ENCODE measurements at regions not wholly inside any gene's neighbourhood (a gene's known extent, or its start where the extent isn't known, plus 50 kb on each side); places are given as distances from the start of the nearest gene placed in this dataset.

- no peak for DNase-seq (ENCODE audit: low read depth in 4 of 6, low spot score in 6 of 6)
- Histone ChIP-seq H3K27me3 (ENCODE audit: control insufficient read depth, insufficient read depth, low read length) (no peaks in the 10 kb centered on the region), H3K27ac (ENCODE audit: low read depth, low read length) (no peak overlapping the region), H3K4me1 (ENCODE audit: control insufficient read depth, insufficient read depth, low read length) (no peaks in the 10 kb centered on the region), H3K9me3 (ENCODE audit: control insufficient read depth, insufficient read depth, low read length) (peaks cover 13% of the 10 kb centered on the region), H3K36me3 (ENCODE audit: control insufficient read depth, insufficient read depth, low read length) (no peaks in the 10 kb centered on the region), H3K4me3 (ENCODE audit: low read depth, low read length) (no peak overlapping the region)
- 68% methylated on average over 15 of the region's 18 CpGs for WGBS (ENCODE audit: insufficient coverage)
Measured at GRCh38 chr16:35734728-35735402, 2275.5 kb downstream of the TP53TG3F start.

DNA sequence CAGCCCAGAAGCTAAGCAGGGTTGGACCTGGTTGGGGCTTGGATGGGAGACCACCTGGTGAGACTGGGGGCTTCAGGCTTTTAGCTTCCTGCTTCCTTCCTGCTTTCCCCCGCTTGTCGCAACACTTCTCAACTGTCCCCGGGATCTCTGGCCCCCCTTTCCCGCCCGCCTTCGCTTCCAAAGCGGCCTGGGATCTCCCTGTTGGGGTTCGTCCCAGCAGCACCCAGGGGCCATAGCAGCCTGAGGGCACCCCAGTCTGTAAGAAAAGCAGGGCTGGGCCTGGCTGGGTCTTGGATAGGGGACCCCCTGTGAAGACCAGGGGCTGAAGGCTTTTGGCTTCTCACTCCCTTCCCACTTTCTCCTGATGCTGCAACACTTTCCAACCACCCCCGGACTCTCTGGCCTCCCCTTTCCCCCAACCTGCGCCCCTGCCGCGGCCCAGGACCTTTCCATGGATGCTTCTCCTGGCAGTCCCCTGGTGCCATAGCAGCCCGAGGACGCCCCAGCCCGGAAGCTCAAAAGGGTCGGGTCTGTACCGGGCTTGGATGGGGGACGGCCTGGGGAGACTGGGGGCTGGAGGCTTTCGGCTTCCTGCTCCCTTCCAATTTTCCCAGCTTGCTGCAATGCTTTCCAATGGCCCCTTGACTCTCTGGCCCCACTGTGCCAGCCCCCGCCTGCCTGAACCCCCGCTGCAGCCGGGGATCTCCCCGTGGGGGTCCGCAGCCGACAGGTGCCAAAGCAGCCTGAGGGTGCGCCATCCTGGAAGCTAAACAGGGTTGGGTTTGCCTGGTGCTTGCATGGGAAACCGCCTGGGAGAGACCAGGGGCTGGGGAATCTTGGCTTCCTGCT, 2276.2 kb downstream of the TP53TG3F start:
- no peak overlapping the region for H3K27ac ChIP-seq (ENCODE audit: low read depth, low read length)
- DNase-seq (ENCODE audit: low read depth in 4 of 6, low spot score in 6 of 6): no peak
- 80% methylated on average over 24 of the region's 27 CpGs for WGBS (ENCODE audit: insufficient coverage)
- no peaks in the 10 kb centered on the region for H3K27me3 ChIP-seq (ENCODE audit: control insufficient read depth, insufficient read depth, low read length)
- H3K36me3 ChIP-seq (ENCODE audit: control insufficient read depth, insufficient read depth, low read length): no peaks in the 10 kb centered on the region
- H3K4me3 ChIP-seq (ENCODE audit: low read depth, low read length): no peak overlapping the region
- H3K4me1 ChIP-seq (ENCODE audit: control insufficient read depth, insufficient read depth, low read length): no peaks in the 10 kb centered on the region
- H3K9me3 ChIP-seq (ENCODE audit: control insufficient read depth, insufficient read depth, low read length): peaks cover 13% of the 10 kb centered on the region

GRCh38 chr16:35736546-35736945, 2277.1 kb downstream of the TP53TG3F start:
- H3K9me3 ChIP-seq (ENCODE audit: control insufficient read depth, insufficient read depth, low read length): peaks cover 13% of the 10 kb centered on the region

DNA sequence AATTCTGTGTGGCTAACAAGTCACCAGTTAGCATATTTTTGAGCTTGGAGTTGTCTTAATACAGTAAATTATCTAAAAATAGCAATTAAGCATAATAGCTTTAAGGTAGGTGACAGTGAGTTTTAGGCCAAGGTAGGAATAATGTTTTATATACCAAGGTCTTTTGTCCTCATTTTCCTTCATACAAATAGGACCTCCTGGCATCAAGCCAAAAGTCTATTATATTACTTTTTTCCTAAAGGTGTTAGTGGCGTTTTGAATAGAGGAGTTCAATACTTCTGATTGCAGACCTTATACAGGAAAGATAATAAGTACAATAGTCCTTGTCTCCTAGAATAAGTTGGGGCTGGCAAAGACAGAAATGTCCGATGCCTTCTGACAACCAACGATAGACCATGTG, 2277.7 kb downstream of the TP53TG3F start:
- peaks cover 10% of the 10 kb centered on the region for H3K9me3 ChIP-seq (ENCODE audit: control insufficient read depth, insufficient read depth, low read length)
- WGBS (ENCODE audit: insufficient coverage): 92% methylated on average over 2 of the region's 3 CpGs
- H3K27me3 ChIP-seq (ENCODE audit: control insufficient read depth, insufficient read depth, low read length): no peaks in the 10 kb centered on the region

More at GRCh38 chr16:35736546-35736945, 2277.1 kb downstream of the TP53TG3F start:
- Histone ChIP-seq H3K27ac (ENCODE audit: low read depth, low read length) (no peak overlapping the region), H3K4me1 (ENCODE audit: control insufficient read depth, insufficient read depth, low read length) (no peaks in the 10 kb centered on the region), H3K27me3 (ENCODE audit: control insufficient read depth, insufficient read depth, low read length) (no peaks in the 10 kb centered on the region), H3K4me3 (ENCODE audit: low read depth, low read length) (no peak overlapping the region), H3K36me3 (ENCODE audit: control insufficient read depth, insufficient read depth, low read length) (no peaks in the 10 kb centered on the region)
- no CpG with 5 or more reads among the region's 2 CpGs for whole genome bisulfite sequencing (ENCODE audit: insufficient coverage)
- DNase-seq (ENCODE audit: low read depth in 4 of 6, low spot score in 6 of 6): no peak

GRCh38 chr16:35741546-35741945, 2282.1 kb downstream of the TP53TG3F start:
- Histone ChIP-seq H3K9me3 (ENCODE audit: control insufficient read depth, insufficient read depth, low read length) (peaks cover 6% of the 10 kb centered on the region), H3K4me1 (ENCODE audit: control insufficient read depth, insufficient read depth, low read length) (no peaks in the 10 kb centered on the region), H3K4me3 (ENCODE audit: low read depth, low read length) (no peak overlapping the region), H3K27ac (ENCODE audit: low read depth, low read length) (no peak overlapping the region), H3K27me3 (ENCODE audit: control insufficient read depth, insufficient read depth, low read length) (no peaks in the 10 kb centered on the region), H3K36me3 (ENCODE audit: control insufficient read depth, insufficient read depth, low read length) (no peaks in the 10 kb centered on the region)
- no peak for DNase-seq (ENCODE audit: low read depth in 4 of 6, low spot score in 6 of 6)
- WGBS (ENCODE audit: insufficient coverage): 56% methylated on average over 4 of the region's 4 CpGs

More for the DNA sequence above, 2277.7 kb downstream of the TP53TG3F start:
- Histone ChIP-seq H3K4me1 (ENCODE audit: control insufficient read depth, insufficient read depth, low read length) (no peaks in the 10 kb centered on the region), H3K36me3 (ENCODE audit: control insufficient read depth, insufficient read depth, low read length) (no peaks in the 10 kb centered on the region), H3K27ac (ENCODE audit: low read depth, low read length) (no peak overlapping the region), H3K4me3 (ENCODE audit: low read depth, low read length) (no peak overlapping the region)
- no peak for DNase-seq (ENCODE audit: low read depth in 4 of 6, low spot score in 6 of 6)

- no peaks in the 10 kb centered on the region for H3K27me3 ChIP-seq (ENCODE audit: control insufficient read depth, insufficient read depth, low read length)
- H3K4me3 ChIP-seq (ENCODE audit: low read depth, low read length): no peak overlapping the region
- peaks cover 7% of the 10 kb centered on the region for H3K9me3 ChIP-seq (ENCODE audit: control insufficient read depth, insufficient read depth, low read length)
- H3K36me3 ChIP-seq (ENCODE audit: control insufficient read depth, insufficient read depth, low read length): no peaks in the 10 kb centered on the region
- H3K27ac ChIP-seq (ENCODE audit: low read depth, low read length): no peak overlapping the region
- WGBS (ENCODE audit: insufficient coverage): 61% methylated on average over 5 of the region's 5 CpGs
- no peak for DNase-seq (ENCODE audit: low read depth in 4 of 6, low spot score in 6 of 6)
- H3K4me1 ChIP-seq (ENCODE audit: control insufficient read depth, insufficient read depth, low read length): no peaks in the 10 kb centered on the region
Measured at GRCh38 chr16:35743101-35743692, 2283.8 kb downstream of the TP53TG3F start.

- Histone ChIP-seq H3K36me3 (ENCODE audit: control insufficient read depth, insufficient read depth, low read length) (no peaks in the 10 kb centered on the region), H3K9me3 (ENCODE audit: control insufficient read depth, insufficient read depth, low read length) (peaks cover 7% of the 10 kb centered on the region)
- 45% methylated on average over 4 of the region's 4 CpGs for WGBS (ENCODE audit: insufficient coverage)
Measured at GRCh38 chr16:35744084-35744483, 2284.7 kb downstream of the TP53TG3F start.

GRCh38 chr16:35744726-35745125, 2285.3 kb downstream of the TP53TG3F start:
- Histone ChIP-seq H3K4me1 (ENCODE audit: control insufficient read depth, insufficient read depth, low read length) (no peaks in the 10 kb centered on the region), H3K27me3 (ENCODE audit: control insufficient read depth, insufficient read depth, low read length) (no peaks in the 10 kb centered on the region), H3K4me3 (ENCODE audit: low read depth, low read length) (no peak overlapping the region), H3K36me3 (ENCODE audit: control insufficient read depth, insufficient read depth, low read length) (no peaks in the 10 kb centered on the region), H3K27ac (ENCODE audit: low read depth, low read length) (no peak overlapping the region), H3K9me3 (ENCODE audit: control insufficient read depth, insufficient read depth, low read length) (peaks cover 7% of the 10 kb centered on the region)
- WGBS (ENCODE audit: insufficient coverage): 81% methylated on average over 4 of the region's 4 CpGs
- DNase-seq (ENCODE audit: low read depth in 4 of 6, low spot score in 6 of 6): no peak

More at GRCh38 chr16:35744084-35744483, 2284.7 kb downstream of the TP53TG3F start:
- no peaks in the 10 kb centered on the region for H3K4me1 ChIP-seq (ENCODE audit: control insufficient read depth, insufficient read depth, low read length)
- no peak for DNase-seq (ENCODE audit: low read depth in 4 of 6, low spot score in 6 of 6)
- H3K27ac ChIP-seq (ENCODE audit: low read depth, low read length): no peak overlapping the region
- H3K27me3 ChIP-seq (ENCODE audit: control insufficient read depth, insufficient read depth, low read length): no peaks in the 10 kb centered on the region
- H3K4me3 ChIP-seq (ENCODE audit: low read depth, low read length): no peak overlapping the region

DNA sequence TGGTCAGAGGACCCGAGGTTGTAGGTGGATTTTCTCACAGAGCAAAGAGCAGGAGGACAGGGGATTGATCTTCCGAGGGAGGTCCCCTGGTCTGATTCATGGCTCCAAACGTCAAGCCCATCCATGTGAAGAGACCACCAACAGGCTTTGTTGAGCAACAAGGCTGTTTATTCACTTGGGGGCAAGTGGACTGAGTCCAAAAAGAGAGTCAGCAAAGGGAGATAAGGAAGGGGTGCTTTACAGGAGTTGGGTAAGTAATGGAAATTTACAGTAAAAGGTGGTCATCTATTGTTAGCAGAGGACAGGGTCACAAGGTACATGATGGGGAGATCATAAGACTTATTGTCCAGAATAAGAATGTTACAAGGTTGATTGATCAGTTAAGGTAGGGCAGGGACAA, 2285.8 kb downstream of the TP53TG3F start:
- Histone ChIP-seq H3K4me1 (ENCODE audit: control insufficient read depth, insufficient read depth, low read length) (no peaks in the 10 kb centered on the region), H3K27me3 (ENCODE audit: control insufficient read depth, insufficient read depth, low read length) (no peaks in the 10 kb centered on the region), H3K27ac (ENCODE audit: low read depth, low read length) (no peak overlapping the region), H3K9me3 (ENCODE audit: control insufficient read depth, insufficient read depth, low read length) (peaks cover 8% of the 10 kb centered on the region), H3K36me3 (ENCODE audit: control insufficient read depth, insufficient read depth, low read length) (no peaks in the 10 kb centered on the region), H3K4me3 (ENCODE audit: low read depth, low read length) (no peak overlapping the region)
- no peak for DNase-seq (ENCODE audit: low read depth in 4 of 6, low spot score in 6 of 6)
- 69% methylated on average over 3 of the region's 3 CpGs for WGBS (ENCODE audit: insufficient coverage)

Data from spinal cord (tissue), 9 donors.